DMS153 treated with DMSO at 0.1 percent for 48 hours (cell line): ENCODE measurements at regions not wholly inside any gene's neighbourhood (a gene's known extent, or its start where the extent isn't known, plus 50 kb on each side); places are given as distances from the start of the nearest gene placed in this dataset.

Experiments used
- DNase-seq: peaks from one replicate; lab custom pipeline; 2025; ENCODE audit not compliant: unreplicated experiment; lab: John Stamatoyannopoulos, UW

- DNase-seq = no peak
These were observed 449.9 kb downstream of the INHBA start for GRCh38 chr7:41252957-41253356.

GRCh38 chr7:41252551-41252950 is 450.3 kb downstream of the INHBA start:
- DNase-seq = no peak

GRCh38 chr7:41247143-41247865 is 455.6 kb downstream of the INHBA start:
- DNase-seq = peak; percentile 65

- DNase-seq = no peak
These were observed 457.0 kb downstream of the INHBA start for GRCh38 chr7:41245916-41246315.

- DNase-seq = no peak
These were observed 458.6 kb downstream of the INHBA start for GRCh38 chr7:41244246-41244645.

- no peak for DNase-seq
These were observed 461.2 kb downstream of the INHBA start for GRCh38 chr7:41241641-41242040.

GRCh38 chr7:41239596-41239995 is 463.3 kb downstream of the INHBA start:
- DNase-seq = no peak

GRCh38 chr7:41238851-41239331 is 464.0 kb downstream of the INHBA start:
- DNase-seq = no peak

- DNase-seq = no peak
These were observed 464.9 kb downstream of the INHBA start for GRCh38 chr7:41237956-41238355.

- DNase-seq = no peak
These were observed 470.8 kb downstream of the INHBA start for GRCh38 chr7:41232086-41232485.

GRCh38 chr7:41224063-41224763 is 478.7 kb downstream of the INHBA start:
- no peak for DNase-seq

- DNase-seq = no peak
These were observed 480.1 kb downstream of the INHBA start for GRCh38 chr7:41222746-41223145.

- DNase-seq = no peak
These were observed 482.6 kb downstream of the INHBA start for GRCh38 chr7:41220266-41220665.

- DNase-seq = no peak
These were observed 483.6 kb downstream of the INHBA start for GRCh38 chr7:41219276-41219675.

GRCh38 chr7:41217306-41217705 is 485.6 kb downstream of the INHBA start:
- no peak for DNase-seq

GRCh38 chr7:41207141-41207540 is 495.7 kb downstream of the INHBA start:
- no peak for DNase-seq

GRCh38 chr7:41206267-41206666 is 496.6 kb downstream of the INHBA start:
- no peak for DNase-seq

- no peak for DNase-seq
These were observed 497.3 kb downstream of the INHBA start for GRCh38 chr7:41205600-41205999.

- DNase-seq = no peak
These were observed 499.3 kb downstream of the INHBA start for GRCh38 chr7:41203542-41203941.

GRCh38 chr7:41201021-41201420 is 501.9 kb downstream of the INHBA start:
- no peak for DNase-seq

GRCh38 chr7:41199136-41199535 is 503.8 kb downstream of the INHBA start:
- no peak for DNase-seq

GRCh38 chr7:41198502-41198901 is 504.4 kb downstream of the INHBA start:
- no peak for DNase-seq
